ENCODE measurements at regions not wholly inside any gene's neighbourhood (a gene's known extent, or its start where the extent isn't known, plus 50 kb on each side); places are given as distances from the start of the nearest gene placed in this dataset.

- H3K4me1 ChIP-seq (ENCODE audit: low read depth) = peaks cover 5% of the 10 kb centered on the region
- intact Hi-C loops (cut with DNase I, micrococcal nuclease) = no loop called here
These were observed 543.8 kb downstream of the CSNK1G3 start for GRCh38 chr5:124055751-124056150.

GRCh38 chr5:124054564-124054963 lies 542.6 kb downstream of the CSNK1G3 start:
- intact Hi-C loops (cut with DNase I, micrococcal nuclease) = no loop called here
- peaks cover 5% of the 10 kb centered on the region for H3K4me1 ChIP-seq (ENCODE audit: low read depth)
- no peaks in the 10 kb centered on the region for H3K9me3 ChIP-seq
- DNase-seq = no peak
- H3K36me3 ChIP-seq (ENCODE audit: low read depth) = no peaks in the 10 kb centered on the region
- TF ChIP-seq CTCF (IDR thresholded peaks at IDR 0.05) = no peak
- H3K4me3 ChIP-seq = no peak overlapping the region
- ATAC-seq = no peak

More at GRCh38 chr5:124055751-124056150, 543.8 kb downstream of the CSNK1G3 start:
- no peak for TF ChIP-seq CTCF (IDR thresholded peaks at IDR 0.05)
- DNase-seq (no peak), ATAC-seq (no peak)
- H3K4me3 ChIP-seq = no peak overlapping the region
- H3K36me3 ChIP-seq (ENCODE audit: low read depth) = no peaks in the 10 kb centered on the region
- H3K9me3 ChIP-seq = no peaks in the 10 kb centered on the region

GRCh38 chr5:124053340-124053739 lies 541.4 kb downstream of the CSNK1G3 start:
- TF ChIP-seq CTCF (IDR thresholded peaks at IDR 0.05) = no peak
- no peak for DNase-seq

GRCh38 chr5:124052201-124052600 lies 540.2 kb downstream of the CSNK1G3 start:
- no peaks in the 10 kb centered on the region for H3K36me3 ChIP-seq (ENCODE audit: low read depth)
- TF ChIP-seq CTCF (IDR thresholded peaks at IDR 0.05) = no peak
- no peak overlapping the region for H3K4me3 ChIP-seq
- no peaks in the 10 kb centered on the region for H3K9me3 ChIP-seq
- no peak for ATAC-seq
- intact Hi-C loops (cut with DNase I, micrococcal nuclease) = no loop called here
- H3K4me1 ChIP-seq (ENCODE audit: low read depth) = no peaks in the 10 kb centered on the region
- DNase-seq = no peak

More at GRCh38 chr5:124053340-124053739, 541.4 kb downstream of the CSNK1G3 start:
- Histone ChIP-seq H3K9me3 (no peaks in the 10 kb centered on the region), H3K4me1 (ENCODE audit: low read depth) (peaks cover 5% of the 10 kb centered on the region), H3K36me3 (ENCODE audit: low read depth) (no peaks in the 10 kb centered on the region), H3K4me3 (no peak overlapping the region)
- intact Hi-C loops (cut with DNase I, micrococcal nuclease) = no loop called here
- ATAC-seq = no peak

DNA sequence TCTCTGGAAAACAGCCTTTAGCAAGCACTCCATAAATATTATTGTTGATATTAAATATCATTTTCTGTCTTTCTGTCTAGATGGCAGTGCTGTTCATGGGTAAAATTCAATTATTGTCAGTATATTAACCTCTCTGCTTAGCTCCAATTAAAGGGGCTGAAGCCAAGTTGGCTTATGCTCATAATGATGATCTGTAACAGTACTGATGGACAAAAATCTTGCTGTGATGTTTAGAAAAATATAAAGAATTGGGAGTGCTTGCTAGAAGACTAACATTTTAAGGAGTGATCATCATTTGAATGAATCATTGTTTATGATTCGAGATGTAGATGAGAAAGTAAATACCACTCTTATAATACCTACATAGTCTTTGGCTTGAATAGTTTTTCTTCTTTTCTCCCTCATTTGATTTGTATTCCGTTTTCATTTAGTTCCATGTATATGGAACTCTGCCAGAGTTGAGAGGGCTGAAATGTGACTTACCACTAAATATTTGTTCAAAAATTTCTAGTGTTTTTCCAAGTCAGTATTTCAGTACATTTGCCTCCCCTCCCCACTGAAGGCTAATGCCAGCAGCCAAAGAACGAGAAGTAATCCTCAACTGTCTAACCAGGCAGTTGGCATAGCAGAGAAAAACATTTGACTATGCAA lies 538.3 kb downstream of the CSNK1G3 start:
- Histone ChIP-seq H3K9me3 (no peaks in the 10 kb centered on the region), H3K36me3 (ENCODE audit: low read depth) (no peaks in the 10 kb centered on the region), H3K4me1 (ENCODE audit: low read depth) (no peaks in the 10 kb centered on the region), H3K4me3 (no peak overlapping the region)
- TF ChIP-seq CTCF (IDR thresholded peaks at IDR 0.05) = no peak
- intact Hi-C loops (cut with DNase I, micrococcal nuclease) = no loop called here
- DNase-seq = no peak
- ATAC-seq = no peak

GRCh38 chr5:124045412-124045811 lies 533.4 kb downstream of the CSNK1G3 start:
- ATAC-seq = no peak
- no peak for DNase-seq
- no peak for TF ChIP-seq CTCF (IDR thresholded peaks at IDR 0.05)
- no peaks in the 10 kb centered on the region for H3K36me3 ChIP-seq (ENCODE audit: low read depth)
- H3K9me3 ChIP-seq = no peaks in the 10 kb centered on the region
- peaks cover 7% of the 10 kb centered on the region for H3K4me1 ChIP-seq (ENCODE audit: low read depth)
- intact Hi-C loops (cut with DNase I, micrococcal nuclease) = no loop called here
- no peak overlapping the region for H3K4me3 ChIP-seq

All from mucosa of descending colon (tissue), 3 donors.